Testis (tissue), 2 donors: ENCODE measurements at regions not wholly inside any gene's neighbourhood (a gene's known extent, or its start where the extent isn't known, plus 50 kb on each side); places are given as distances from the start of the nearest gene placed in this dataset.

Experiments
- DNase-seq: peaks from one replicate; pipeline ENCODE4 v3.0.0-alpha.2; 2019
- H3K27ac ChIP-seq, 2 donors: fragments of 200-600 bp; sonication (generic); one replicate each; pipeline ENCODE4 v1.5.1; 2019
- H3K27me3 ChIP-seq: fragments of 200-600 bp; sonication (generic); one replicate; pipeline ENCODE4 v1.5.1; 2019
- H3K36me3 ChIP-seq: fragments of 200-600 bp; sonication (generic); one replicate; pipeline ENCODE4 v1.5.1; 2017; ENCODE audit warnings: low read depth; ENCODE audit errors: missing control alignments
- H3K4me1 ChIP-seq: fragments of 200-600 bp; sonication (generic); one replicate; pipeline ENCODE4 v1.5.1; 2019
- H3K4me3 ChIP-seq, 2 donors: fragments of 200-600 bp; sonication (generic); one replicate each; pipeline ENCODE4 v1.5.1; 2017 to 2019
- H3K9me3 ChIP-seq: fragments of 200-600 bp; sonication (generic); one replicate; pipeline ENCODE4 v1.5.1; 2017
- POLR2A ChIP-seq: fragments of 450-650 bp; IDR thresholded peaks from one replicate; pipeline ENCODE4 v1.6.1; 2017; ENCODE audit warnings: antibody characterized with exemption, mild to moderate bottlenecking, moderate library complexity
- WGBS, 2 donors: methylation state at CpG; one replicate each; pipeline ENCODE4 v1.1.5; 2018; 5-methylcytosine and 5-hydroxymethylcytosine counted together
- intact Hi-C: fragments of 100-400 bp; cut with DNase I; formaldehyde crosslinking; loops from one replicate; pipeline ENCODE4 v1.15.1; 2023; ENCODE audit warnings: low total_unique reads
- TF ChIP-seq, protein P1 (sequence below), 3 experiments: fragments of 450-650 bp in 2 of 3; fragments of 200-600 bp in 1 of 3; sonication (generic) in 1 of 3; IDR thresholded peaks; one replicate each; pipeline ENCODE4 v1.5.1; 2016 to 2019; ENCODE audit warnings: antibody characterized with exemption in 3 of 3, mild to moderate bottlenecking in 2 of 3, moderate library complexity in 1 of 3

DNA sequence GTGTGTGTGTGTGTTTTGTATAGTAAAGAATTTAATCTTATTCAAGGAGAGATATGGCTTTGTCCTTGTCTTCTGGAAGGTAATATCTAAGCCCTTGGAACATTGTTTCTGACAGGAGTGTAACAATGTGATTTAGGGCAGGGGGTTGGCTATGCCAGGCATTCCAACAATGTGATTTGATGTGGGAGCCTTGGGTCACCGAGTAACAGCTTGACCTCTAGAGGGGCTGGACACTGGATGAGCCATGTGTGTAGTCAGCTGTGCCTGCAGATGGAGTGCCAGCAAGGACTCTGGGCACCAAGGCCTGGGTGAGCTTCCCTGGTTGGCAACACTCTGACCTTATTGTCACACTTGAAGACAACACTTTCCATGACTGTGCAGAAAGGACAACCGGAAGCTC lies 336.1 kb upstream of the ZP4 start:
- DNase-seq: peak; percentile 16
- Histone ChIP-seq H3K9me3 (no peaks in the 10 kb centered on the region), H3K27me3 (no peaks in the 10 kb centered on the region), H3K36me3 (no peaks in the 10 kb centered on the region), H3K4me3 (no peak overlapping the region), H3K27ac (no peak overlapping the region), H3K4me1 (no peaks in the 10 kb centered on the region)
- WGBS, 2 donors: 48 to 65% methylated on average over 2 of the region's 2 CpGs
- TF ChIP-seq, protein P1, sequence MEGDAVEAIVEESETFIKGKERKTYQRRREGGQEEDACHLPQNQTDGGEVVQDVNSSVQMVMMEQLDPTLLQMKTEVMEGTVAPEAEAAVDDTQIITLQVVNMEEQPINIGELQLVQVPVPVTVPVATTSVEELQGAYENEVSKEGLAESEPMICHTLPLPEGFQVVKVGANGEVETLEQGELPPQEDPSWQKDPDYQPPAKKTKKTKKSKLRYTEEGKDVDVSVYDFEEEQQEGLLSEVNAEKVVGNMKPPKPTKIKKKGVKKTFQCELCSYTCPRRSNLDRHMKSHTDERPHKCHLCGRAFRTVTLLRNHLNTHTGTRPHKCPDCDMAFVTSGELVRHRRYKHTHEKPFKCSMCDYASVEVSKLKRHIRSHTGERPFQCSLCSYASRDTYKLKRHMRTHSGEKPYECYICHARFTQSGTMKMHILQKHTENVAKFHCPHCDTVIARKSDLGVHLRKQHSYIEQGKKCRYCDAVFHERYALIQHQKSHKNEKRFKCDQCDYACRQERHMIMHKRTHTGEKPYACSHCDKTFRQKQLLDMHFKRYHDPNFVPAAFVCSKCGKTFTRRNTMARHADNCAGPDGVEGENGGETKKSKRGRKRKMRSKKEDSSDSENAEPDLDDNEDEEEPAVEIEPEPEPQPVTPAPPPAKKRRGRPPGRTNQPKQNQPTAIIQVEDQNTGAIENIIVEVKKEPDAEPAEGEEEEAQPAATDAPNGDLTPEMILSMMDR (IDR thresholded peaks at IDR 0.05): no peak
- TF ChIP-seq POLR2A: no peak
- intact Hi-C loops: no loop called here

DNA sequence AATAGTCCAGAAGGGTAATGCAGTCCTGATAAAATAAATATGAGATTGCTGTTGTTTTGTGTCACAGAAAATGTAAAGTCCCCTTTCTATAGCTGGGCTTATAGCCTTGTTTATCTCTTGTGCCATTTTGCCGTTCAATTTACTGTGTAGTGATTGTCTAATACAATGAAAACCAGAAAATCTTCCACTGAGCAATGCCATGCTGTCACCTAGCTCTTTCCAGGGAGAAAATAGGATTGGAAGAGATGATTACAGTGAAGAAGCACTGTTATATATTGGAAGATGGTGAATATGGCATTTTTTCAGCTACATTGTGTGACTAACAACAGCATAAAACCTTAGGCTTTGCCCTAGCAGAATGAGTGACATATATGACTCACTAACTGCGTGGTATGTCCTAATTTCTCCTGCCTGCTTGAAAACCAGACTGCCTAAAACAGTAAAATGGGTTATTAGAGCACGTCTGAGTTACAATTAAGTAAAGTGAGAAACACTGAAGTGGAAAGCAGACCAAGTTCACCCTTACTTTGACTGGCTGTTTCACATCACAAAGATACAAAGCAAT lies 332.4 kb upstream of the ZP4 start:
- no peaks in the 10 kb centered on the region for H3K36me3 ChIP-seq
- WGBS, 2 donors: 84 to 85% methylated on average over 3 of the region's 3 CpGs
- no peak overlapping the region for H3K27ac ChIP-seq
- intact Hi-C loops: no loop called here
- no peaks in the 10 kb centered on the region for H3K27me3 ChIP-seq
- no peaks in the 10 kb centered on the region for H3K9me3 ChIP-seq
- TF ChIP-seq POLR2A: no peak
- TF ChIP-seq, protein P1 (IDR thresholded peaks at IDR 0.05): no peak
- no peak for DNase-seq
- H3K4me1 ChIP-seq: no peaks in the 10 kb centered on the region
- H3K4me3 ChIP-seq: no peak overlapping the region

DNA sequence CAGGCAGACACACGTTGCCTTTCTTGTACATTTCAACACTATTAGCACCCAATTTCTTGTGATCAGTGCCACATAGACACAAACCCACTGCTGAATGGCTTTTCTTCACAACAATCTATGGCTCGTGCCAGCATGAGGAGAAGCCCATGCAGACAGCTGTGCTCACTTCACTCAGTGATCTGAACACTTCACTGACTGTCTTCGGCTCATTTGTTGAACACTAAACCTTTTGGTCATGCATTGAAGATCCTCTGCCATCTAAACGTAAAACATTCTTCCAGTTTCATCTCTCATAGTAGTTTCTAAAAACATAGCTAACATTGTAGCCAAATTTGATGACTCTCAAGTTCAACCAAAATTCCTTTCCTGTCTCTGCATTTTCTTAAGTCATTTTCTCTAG lies 331.0 kb upstream of the ZP4 start:
- Histone ChIP-seq H3K4me1 (no peaks in the 10 kb centered on the region), H3K4me3 (no peak overlapping the region), H3K36me3 (no peaks in the 10 kb centered on the region), H3K27ac (no peak overlapping the region), H3K27me3 (no peaks in the 10 kb centered on the region), H3K9me3 (no peaks in the 10 kb centered on the region)
- no peak for DNase-seq
- 80 to 86% methylated on average over 4 of the region's 4 CpGs for WGBS, 2 donors
- no peak for TF ChIP-seq POLR2A
- TF ChIP-seq, protein P1 (IDR thresholded peaks at IDR 0.05): no peak
- intact Hi-C loops: no loop called here

DNA sequence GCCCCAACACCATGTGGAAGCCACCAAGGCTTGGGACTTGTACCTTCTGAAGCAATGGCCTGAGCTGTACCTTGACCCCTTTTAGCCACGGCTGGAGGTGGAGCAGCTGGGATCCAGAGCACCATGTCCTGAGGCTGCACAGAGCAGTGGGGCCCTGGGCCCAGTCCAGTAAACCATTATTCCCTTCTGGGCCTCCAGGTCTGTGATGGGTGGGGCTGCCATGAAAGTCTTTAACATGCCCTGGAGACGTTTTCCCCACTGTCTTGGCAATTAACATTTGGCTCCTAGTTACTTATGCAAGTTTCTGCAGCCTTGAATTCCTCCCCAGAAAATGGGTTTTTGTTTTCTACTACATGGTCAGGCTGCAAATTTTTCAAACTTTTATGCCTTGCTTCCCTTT lies 323.7 kb upstream of the ZP4 start:
- Histone ChIP-seq H3K27me3 (no peaks in the 10 kb centered on the region), H3K27ac (no peak overlapping the region), H3K9me3 (no peaks in the 10 kb centered on the region), H3K4me3 (no peak overlapping the region), H3K36me3 (no peaks in the 10 kb centered on the region), H3K4me1 (no peaks in the 10 kb centered on the region)
- no peak for TF ChIP-seq POLR2A
- TF ChIP-seq, protein P1 (IDR thresholded peaks at IDR 0.05): no peak
- WGBS, 2 donors: 38 to 64% methylated on average over 1 to 2 of the region's 2 CpGs
- intact Hi-C loops: no loop called here
- DNase-seq: no peak

DNA sequence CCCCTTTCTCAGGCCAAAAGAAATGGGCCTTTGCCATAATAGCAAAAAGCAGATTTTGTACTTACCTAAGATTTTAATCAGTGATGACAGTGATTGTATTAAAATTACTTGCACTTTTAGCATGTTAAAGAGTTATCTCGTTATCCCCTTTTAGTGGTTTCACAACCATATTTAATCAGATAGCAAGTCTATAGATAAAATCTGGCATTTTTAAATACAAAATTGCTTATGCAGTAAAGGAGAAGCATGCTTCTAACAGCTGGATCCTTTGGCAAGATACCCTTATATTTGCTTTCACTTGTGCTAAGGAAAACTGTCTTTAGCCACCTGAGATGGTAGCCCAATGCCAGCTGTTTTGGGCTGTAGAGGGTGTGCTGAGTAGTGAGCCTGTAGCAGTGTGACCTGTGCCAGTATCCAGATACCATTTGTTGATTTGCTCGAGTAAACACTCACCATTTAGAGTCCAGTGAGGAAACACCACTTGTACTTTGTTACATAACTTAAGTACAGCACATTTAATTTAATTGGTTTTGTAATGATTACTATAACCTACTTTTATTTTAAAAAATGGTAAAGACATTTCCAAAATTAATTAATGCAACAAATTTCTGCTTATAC lies 314.4 kb upstream of the ZP4 start:
- Histone ChIP-seq H3K27me3 (no peaks in the 10 kb centered on the region), H3K4me1 (no peaks in the 10 kb centered on the region), H3K9me3 (no peaks in the 10 kb centered on the region), H3K36me3 (no peaks in the 10 kb centered on the region), H3K4me3 (no peak overlapping the region), H3K27ac (no peak overlapping the region)
- WGBS, 2 donors: 66 to 74% methylated on average over 2 of the region's 2 CpGs
- TF ChIP-seq, protein P1 (IDR thresholded peaks at IDR 0.05): no peak
- no peak for TF ChIP-seq POLR2A
- DNase-seq: no peak
- intact Hi-C loops: no loop called here
